NOMO-1 (cell line): ENCODE measurements at regions not wholly inside any gene's neighbourhood (a gene's known extent, or its start where the extent isn't known, plus 50 kb on each side); places are given as distances from the start of the nearest gene placed in this dataset.
"Not testable (repeated sequence)": the region's sequence is repeated elsewhere in the genome, so short reads cannot be mapped to it uniquely, and the experiment has no call there.

Source experiments
- DNase-seq, 2 experiments: peaks; one replicate each; lab custom pipeline; 2025; ENCODE audit not compliant: unreplicated experiment in 2 of 2; lab: John Stamatoyannopoulos, UW

GRCh38 chr1:55904541-55904940 is 674.8 kb downstream of the PLPP3 start:
- DNase-seq: no peak

- no peak for DNase-seq
Observed at GRCh38 chr1:55898181-55898580, 681.2 kb downstream of the PLPP3 start.

GRCh38 chr1:55896210-55896609 is 681.0 kb upstream of the USP24 start:
- no peak for DNase-seq

- DNase-seq: no peak
Observed at GRCh38 chr1:55894521-55894920, 679.4 kb upstream of the USP24 start.

GRCh38 chr1:55893155-55893554 is 678.0 kb upstream of the USP24 start:
- DNase-seq: no peak

GRCh38 chr1:55888685-55889317 is 673.6 kb upstream of the USP24 start:
- DNase-seq: no peak

GRCh38 chr1:55886856-55887712 is 671.9 kb upstream of the USP24 start:
- no peak for DNase-seq

GRCh38 chr1:55885619-55886018 is 670.5 kb upstream of the USP24 start:
- no peak for DNase-seq

GRCh38 chr1:55882931-55883330 is 667.8 kb upstream of the USP24 start:
- DNase-seq: no peak

GRCh38 chr1:55879346-55879745 is 664.2 kb upstream of the USP24 start:
- DNase-seq: no peak

GRCh38 chr1:55877437-55878232 is 662.5 kb upstream of the USP24 start:
- DNase-seq: no peak

GRCh38 chr1:55876276-55877060 is 661.3 kb upstream of the USP24 start:
- DNase-seq: no peak

- DNase-seq: no peak
Observed at GRCh38 chr1:55870106-55870505, 654.9 kb upstream of the USP24 start.

- no peak for DNase-seq
Observed at GRCh38 chr1:55869065-55869464, 653.9 kb upstream of the USP24 start.

GRCh38 chr1:55868026-55868425 is 652.9 kb upstream of the USP24 start:
- DNase-seq: no peak

- DNase-seq: no peak
Observed at GRCh38 chr1:55867304-55867843, 652.2 kb upstream of the USP24 start.

- DNase-seq: not testable (repeated sequence)
Observed at GRCh38 chr1:55865778-55866177, 650.6 kb upstream of the USP24 start.

- no peak for DNase-seq
Observed at GRCh38 chr1:55864251-55864650, 649.1 kb upstream of the USP24 start.

GRCh38 chr1:55861676-55862340 is 646.6 kb upstream of the USP24 start:
- DNase-seq: no peak
